Left forelimb (tissue), 1 donor: ENCODE measurements at regions not wholly inside any gene's neighbourhood (a gene's known extent, or its start where the extent isn't known, plus 50 kb on each side); places are given as distances from the start of the nearest gene placed in this dataset.

ENCODE experiments used
- DNase-seq: peaks from one replicate; pipeline ENCODE4 v3.0.0-alpha.2; 2018; ENCODE audit warnings: low spot score

GRCh38 chr2:211237586-211238275 lies 681.3 kb downstream of the CPS1 start:
- no peak for DNase-seq

DNA sequence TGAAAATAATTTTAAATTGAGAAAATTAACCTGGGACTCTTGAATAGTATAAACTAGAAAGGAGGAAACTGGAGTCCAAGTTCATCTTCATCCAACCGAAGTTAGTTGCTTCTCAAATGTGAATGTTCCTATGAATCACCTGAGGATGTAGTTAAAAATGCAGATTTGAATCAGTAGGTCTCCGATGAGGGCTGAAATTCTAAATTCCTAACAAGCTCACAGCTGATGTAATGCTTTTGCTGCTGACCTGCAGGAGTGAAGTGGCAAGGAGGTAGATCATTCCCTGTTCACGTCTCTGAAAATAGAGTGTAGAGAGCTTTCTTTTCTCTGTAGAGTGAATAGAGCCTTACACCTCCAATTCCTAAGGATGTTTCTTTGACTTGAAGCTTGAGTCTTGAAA lies 685.5 kb downstream of the CPS1 start:
- no peak for DNase-seq

GRCh38 chr2:211247751-211248150 lies 691.4 kb downstream of the CPS1 start:
- DNase-seq = no peak

DNA sequence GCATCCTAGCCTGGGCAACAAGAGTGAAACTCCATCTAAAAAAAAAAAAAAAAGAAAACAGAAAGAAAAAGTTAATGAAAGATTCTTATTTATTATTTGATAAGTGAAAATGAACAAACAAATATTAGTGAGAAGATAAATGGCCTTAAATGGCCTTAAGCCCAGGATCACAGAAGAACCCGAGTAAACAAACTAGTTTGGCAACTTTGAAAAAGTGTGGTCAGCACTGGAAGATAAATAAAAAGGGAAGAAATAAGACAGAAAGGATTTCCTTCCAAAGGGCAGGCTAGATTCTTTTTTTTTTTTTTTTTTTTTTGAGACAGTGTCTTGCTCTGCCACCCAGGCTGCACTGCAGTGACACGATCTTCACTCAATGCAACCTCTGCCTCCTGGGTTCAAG lies 692.4 kb downstream of the CPS1 start:
- no peak for DNase-seq

- DNase-seq = no peak
Measured at GRCh38 chr2:211251016-211251415, 694.6 kb downstream of the CPS1 start.

DNA sequence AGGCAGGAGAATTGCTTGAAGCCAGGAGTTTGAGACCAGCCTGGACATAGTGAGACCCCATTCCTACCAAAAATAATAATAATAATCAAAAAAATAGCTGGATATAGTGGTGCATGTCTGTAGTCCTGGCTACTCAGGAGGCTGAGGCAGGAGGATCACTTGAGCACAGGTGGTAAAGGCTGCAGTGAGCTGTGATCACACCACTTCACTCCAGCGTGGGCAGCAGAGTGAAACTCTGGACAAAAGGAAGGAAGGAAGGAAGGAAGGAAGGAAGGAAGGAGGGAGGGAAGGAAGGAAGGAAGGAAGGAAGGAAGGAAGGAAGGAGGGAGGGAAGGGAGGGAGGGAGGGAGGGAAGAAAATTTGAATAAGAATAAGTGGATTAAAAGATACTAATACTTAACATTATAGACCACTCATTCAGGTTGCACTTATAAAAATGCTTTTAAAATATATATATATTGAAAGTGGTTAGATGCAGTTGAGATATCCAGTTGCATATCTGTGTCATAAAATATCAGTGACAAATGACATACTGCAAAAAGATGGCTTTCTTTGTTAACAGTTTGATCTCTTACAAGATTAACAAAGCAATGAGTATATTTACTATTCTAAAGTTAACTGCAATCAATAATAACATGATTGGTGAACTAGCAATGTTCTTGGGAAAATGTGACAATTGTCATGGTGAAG lies 702.4 kb downstream of the CPS1 start:
- no peak for DNase-seq

DNA sequence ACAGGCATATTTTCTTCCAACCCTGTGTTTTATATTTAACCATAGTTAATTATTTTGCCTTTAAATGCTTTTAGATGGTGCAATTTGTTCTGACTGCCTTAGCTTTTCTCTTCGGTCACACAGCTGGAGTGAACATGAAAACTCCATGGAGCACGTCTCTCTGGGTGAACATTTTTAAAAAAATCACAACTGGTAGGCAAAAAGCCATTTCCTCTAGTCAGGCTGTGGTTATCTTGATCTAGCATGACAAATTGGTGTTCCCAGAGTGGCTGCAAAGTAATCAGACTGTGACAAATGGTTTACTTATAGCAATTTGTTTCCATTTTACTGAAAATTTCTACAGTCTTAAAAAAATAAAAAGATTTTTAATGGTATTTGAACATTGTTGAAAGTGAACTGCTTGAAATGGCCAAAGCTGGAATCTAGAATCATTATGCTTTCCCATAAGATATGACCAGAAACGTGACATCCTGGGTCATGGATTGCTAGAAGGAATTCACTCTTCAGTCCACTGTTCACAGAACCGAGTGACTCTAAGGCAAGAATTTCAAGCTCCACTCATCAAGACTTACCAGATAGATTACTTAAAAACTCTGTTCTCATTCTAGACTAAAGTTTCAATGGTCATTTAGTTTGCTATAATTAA lies 703.6 kb downstream of the CPS1 start:
- no peak for DNase-seq

DNA sequence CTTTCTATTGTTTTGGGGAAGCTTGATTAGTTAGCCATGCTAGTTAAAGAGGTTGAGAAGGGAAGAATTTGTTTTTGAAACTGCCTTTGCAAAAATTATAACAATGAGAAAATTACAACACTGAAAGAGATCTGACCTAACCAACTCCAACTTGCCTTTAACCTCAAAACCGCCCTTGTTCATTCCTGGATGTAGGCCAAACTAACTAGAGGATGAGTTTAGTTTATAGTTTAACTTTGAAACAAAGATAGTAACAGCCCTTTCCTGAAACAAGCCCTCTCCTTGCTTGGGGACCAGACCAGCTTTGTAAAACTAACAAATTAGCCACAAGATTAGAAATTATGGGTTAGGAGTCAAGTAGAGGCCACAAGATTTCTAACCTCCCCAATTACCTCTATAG lies 713.9 kb downstream of the CPS1 start:
- DNase-seq = no peak

- no peak for DNase-seq
Measured at GRCh38 chr2:211281430-211282073, 725.2 kb downstream of the CPS1 start.

DNA sequence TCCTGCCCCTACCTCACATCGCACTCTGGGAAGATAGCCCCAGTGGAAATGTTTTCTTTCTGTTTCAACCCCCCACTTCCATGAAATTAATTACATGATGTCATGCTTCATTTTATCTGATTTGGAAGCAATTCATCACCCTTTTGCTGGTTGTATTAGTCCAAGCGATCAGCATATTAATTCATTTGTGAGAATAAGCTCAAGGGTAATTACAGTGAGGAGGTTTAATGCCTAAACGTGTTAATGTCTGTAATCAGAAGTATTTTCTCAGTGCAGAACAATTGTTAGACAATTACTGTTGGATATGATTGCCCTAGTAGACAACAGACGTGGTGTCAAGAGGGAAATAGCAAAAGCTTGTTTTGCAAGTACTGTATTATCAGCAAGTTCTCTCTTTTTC lies 746.3 kb downstream of the CPS1 start:
- no peak for DNase-seq

- DNase-seq = no peak
Measured at GRCh38 chr2:211306929-211307328, 750.5 kb downstream of the CPS1 start.
